ENCODE measurements at regions not wholly inside any gene's neighbourhood (a gene's known extent, or its start where the extent isn't known, plus 50 kb on each side); places are given as distances from the start of the nearest gene placed in this dataset.

DNA sequence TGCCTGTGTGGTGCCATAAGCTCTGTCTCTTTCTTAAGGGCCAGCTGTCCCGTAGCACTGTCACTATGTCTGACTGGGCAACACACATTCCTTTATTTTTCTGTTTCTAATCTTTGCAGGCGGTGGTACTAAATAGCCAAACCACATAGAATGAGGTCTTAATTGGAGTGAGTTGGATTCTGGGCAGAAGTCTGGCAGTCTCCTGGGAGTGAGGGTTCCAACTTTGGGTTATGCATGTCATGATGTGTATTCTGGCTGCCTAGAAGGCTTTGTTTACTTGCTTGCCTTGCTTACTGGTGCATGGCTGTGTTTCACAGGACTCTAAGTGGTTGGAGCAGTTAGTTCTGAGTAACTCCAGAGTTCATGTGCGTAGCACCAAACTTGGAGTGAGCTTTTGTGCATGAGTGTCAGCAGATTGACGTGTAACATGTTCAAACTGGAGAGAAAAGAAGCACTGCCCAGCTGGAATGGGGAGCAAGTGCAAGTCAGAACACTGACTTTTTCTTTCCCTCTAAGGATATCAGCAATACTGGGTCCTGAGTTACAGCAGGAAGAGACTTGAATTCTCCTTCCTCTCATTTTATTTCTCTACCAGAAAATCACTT, 185.8 kb downstream of the PCSK1 start:
- peak in 9 of 56 donors; percentile 2 to 26 (median 4) for DNase-seq

DNA sequence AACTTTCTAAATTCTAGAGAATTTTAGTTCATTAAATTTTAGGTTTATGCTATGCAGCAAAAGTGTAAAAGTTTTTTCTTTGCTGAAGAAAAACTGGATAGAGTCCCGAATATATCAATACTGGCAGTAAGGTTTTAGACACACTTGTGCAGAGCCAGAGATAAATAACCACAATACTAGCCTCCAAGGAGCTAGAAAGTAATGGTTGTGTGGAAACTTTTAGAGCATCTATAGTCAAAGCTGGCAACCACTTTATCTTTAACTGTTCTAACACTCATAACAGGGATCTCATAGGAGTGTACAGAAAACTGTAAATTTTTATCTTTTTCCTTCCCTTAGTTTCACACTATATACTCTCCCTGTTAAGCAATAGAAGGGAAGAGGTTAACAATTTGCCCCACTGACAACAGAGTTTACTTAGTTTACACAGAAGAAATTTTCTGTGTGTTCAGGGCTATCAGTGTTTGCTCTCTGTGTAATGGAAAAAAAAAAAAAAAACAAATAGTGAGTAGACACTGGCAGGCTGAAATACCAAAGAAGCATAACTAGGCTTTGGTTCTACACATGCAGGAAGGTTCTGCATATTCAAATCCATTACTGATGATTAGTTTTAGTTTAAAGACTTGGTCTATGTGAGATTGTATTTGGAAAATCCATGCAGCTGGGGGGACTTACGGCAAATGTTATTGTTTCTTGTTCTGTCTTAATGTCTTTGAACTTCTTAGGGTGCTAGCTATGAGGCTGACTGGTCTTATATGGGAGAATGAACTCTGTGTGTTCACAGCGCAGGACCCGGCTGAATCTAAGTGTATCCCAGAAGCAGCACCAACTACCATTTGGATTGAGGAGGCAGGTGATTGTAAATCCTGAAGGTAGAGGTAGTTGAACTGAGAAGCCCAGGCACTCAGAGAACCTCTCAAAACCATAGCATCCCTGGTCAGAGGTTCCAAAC, 187.6 kb downstream of the PCSK1 start:
- DNase-seq, result no peak

GRCh38 chr5:96244696-96245095, 188.4 kb downstream of the PCSK1 start:
- no peak for DNase-seq

DNA sequence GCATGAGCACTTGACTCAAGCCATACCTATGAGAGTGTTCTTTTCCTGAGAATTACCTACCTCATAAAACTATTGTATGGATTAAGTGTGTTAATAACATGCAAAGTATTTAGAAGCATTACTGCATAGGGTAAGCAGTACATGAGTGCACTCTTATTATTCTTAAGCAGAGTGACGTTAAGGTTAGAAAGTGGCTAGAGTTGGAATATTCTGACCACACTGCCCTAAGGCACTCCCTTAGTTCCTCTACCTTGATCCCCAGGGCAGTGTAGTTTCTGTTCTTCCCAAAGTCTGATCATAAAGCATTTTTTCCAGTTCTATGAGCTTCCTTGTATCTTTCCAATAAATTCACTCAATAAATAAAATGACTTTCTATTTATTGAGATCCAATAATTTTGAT, 189.2 kb downstream of the PCSK1 start:
- no peak for DNase-seq

GRCh38 chr5:96243203-96243602, 189.8 kb downstream of the PCSK1 start:
- no peak for DNase-seq

GRCh38 chr5:96242571-96242970, 190.5 kb downstream of the PCSK1 start:
- DNase-seq, result no peak

DNA sequence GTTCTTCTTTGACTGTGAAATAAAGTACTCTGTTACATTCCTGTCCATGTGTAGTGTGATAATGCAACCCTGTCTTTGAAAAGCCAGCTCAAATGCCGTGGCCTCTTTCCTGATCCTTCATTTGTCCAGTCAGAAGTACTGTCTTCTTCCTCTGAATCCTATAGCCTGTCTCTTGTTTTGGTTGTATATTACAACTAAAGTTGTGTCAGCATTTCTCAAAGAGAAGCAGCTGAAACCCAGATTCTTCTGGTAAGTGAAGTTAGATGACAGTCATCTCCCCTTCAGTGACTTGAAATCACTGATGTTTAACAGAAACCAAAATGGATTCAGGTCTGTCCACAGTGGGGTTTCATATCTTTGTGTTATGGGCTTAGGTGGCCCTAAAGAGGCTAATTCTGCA, 196.2 kb downstream of the PCSK1 start:
- no peak for DNase-seq

DNA sequence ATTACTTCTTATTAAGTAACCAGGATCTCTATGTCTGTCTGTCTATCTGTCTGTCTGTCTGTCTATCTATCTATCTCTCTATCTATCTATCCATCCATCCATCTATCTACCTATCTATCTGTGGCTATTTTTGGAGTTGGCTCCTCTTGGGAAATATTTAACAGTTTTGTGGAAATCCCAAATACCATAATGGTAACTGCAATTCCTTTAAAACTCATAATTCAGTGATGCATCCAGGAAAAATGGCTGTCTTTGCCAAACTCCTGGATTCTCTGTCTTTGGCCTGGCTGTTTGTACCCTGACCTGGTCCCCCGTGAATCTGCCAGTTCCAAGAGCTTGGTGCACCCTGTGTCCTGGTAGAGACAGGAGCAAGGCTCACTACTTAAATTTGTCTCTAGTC, 197.0 kb downstream of the PCSK1 start:
- DNase-seq, result no peak

DNA sequence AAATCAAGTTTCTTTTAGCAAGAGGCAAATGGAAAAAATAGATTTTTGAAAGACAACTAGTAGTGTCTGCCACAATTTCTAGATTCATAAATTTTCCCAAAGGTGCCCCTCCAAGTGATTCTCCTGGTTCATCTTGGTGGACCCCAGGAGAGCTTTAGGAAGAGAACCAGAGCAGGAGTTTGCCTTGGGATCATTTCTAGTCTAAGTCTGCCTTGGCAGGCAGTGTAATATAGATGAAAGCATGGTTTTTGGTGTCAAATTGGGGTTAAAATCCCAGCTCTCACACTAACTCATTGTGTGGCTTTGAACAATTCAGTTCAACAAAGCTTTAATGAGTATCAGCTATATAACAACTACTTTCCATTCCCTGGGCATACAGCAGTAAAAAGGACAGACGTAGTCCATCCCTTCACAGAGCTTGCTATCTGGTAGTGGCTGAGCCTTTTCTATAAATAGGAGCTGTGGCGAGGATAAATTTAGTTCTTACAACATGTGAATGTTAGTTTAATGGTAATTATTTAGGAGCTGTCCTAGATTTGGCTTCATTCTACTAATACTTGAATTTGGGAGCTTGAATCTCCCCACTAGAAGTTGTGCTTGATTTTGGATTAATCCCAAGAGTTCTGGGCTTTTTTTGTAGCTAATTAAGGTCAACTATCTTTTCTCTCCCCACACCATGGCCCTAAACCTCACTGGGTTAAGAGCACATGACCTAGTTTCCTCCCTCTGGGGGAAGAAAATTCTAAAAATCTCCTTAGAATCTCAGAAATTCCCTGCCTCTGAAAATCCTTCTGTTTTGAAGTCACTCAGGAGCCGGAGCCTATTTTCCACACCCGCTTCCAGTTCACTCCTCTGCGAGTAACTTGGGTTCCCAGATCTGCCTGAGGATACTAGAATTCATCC, 197.8 kb downstream of the PCSK1 start:
- DNase-seq, result no peak

DNA sequence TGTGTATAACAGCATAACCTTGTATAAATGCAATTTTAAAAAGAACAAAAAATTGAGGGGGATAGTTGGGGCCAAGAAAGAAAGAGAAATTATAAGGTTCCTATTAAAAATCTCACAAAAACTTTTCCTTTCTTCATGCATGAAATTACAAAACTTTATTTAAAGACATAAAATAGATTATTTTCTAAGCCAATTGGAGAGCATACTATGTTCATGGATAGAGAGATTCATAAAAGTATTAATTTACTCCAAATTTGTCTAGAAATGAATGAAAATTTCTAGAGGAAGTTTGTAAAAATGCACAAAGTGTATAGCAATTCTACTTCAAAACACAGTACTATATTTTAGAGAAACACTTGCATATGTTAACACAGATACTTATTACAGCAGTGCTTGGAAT, 200.4 kb downstream of the PCSK1 start:
- DNase-seq, result no peak

DNA sequence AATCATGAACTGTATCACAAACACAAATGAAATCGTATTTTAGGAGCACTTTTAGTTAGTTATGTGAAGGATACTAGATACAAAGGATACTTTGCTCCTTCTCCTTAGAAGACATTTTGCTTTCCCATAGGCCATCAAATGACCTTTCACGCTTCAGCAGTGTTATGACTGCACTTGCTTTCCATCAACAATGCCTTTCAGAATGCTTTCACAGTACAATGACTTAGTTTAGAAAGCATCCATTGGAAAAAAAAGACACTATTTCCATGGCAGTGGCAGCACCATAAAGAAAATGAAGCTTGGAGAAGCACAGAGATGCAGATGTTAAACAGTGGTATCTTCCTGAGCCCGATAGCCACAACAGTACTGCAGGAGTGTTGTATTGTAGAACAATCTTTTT, 203.9 kb downstream of the PCSK1 start:
- no peak for DNase-seq

DNA sequence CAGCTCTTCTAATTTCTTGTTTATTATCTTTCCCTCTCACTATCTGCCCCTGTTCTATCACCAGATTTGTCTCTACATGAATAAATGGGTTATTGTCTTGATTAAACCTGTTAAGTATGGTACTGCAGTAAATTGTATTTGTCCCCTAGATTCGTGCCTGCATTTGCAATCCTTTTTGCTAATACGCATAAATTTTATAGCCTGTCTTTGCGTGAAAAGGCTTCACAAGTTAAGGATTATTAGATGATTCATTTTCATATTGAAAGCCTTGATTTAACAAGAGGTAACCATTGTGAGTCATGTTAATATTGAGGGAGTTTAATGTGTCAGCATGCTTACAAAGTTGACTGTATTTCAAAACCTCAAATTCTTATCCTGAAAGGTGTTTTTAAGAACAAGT, 204.6 kb downstream of the PCSK1 start:
- no peak for DNase-seq

GRCh38 chr5:96227957-96228356, 205.1 kb downstream of the PCSK1 start:
- no peak for DNase-seq

DNA sequence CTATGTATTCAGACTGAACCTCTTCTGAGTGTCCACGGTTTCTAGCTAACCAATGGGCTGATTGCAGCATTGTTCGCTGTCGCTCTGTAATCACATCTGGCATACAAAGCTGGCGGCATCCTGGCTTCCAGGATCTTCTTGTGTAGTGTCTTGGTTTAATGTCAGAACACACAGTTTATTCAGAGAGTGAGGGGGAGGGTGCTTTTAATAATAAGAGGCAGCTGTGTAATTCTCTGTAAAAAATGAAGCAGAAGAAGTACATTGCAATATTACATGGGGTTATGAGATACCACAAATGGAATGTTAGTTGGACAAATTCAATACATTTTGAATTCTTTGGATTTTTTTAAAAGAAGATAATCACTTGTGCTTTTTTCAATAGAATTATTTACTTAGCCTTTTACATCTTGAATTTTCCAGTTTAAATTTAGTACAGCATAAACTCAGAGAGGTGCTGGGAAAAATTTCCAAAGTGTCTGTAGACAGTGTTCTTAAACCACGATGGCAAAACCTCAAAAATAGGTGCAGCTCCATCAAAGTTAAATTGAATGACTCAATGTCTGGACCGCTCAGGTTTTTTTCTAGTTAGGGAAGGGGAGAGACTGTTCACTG, 206.0 kb downstream of the PCSK1 start:
- peak in 14 of 56 donors; percentile 2 to 54 (median 12) for DNase-seq

DNA sequence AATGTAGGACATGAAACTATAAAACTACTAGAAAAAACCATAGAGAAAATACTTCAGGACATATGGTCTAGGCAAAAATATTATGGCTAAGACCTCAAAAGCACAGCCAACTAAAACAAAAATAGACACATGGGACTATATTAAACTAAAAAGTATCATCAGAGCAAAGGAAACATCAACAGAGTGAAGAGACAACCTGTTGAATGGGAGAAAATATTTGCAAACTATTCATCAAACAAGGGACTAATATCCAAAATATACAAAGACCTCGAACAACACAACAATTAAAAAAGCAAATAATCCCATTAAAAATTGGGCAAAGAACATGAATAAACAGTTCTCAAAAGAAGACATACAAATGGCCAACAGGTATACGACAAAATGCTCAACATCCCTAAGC, 210.9 kb downstream of the PCSK1 start:
- no peak for DNase-seq

GRCh38 chr5:96220610-96221390, 212.2 kb downstream of the PCSK1 start:
- no peak for DNase-seq

GRCh38 chr5:96219580-96220281, 213.3 kb downstream of the PCSK1 start:
- DNase-seq, result no peak

DNA sequence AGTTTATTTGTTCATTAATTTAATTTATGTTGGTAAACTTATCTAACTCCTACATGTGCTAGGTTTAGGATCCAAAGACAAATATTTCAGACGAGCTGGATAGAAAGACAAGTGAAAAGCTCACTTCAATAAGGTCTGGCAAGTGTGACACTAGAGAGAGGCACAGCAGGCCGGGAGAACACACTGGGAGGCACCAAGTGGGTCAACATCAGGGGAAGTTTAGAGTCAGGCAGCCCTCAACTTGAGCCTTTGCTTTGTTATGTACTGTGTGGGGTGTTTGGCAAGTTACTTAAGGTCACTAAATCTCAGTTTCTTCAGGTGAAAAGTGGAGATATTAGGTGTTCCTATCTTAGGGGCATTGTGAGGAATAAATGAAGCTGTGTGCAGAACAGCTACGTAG, 214.4 kb downstream of the PCSK1 start:
- DNase-seq, result no peak

DNA sequence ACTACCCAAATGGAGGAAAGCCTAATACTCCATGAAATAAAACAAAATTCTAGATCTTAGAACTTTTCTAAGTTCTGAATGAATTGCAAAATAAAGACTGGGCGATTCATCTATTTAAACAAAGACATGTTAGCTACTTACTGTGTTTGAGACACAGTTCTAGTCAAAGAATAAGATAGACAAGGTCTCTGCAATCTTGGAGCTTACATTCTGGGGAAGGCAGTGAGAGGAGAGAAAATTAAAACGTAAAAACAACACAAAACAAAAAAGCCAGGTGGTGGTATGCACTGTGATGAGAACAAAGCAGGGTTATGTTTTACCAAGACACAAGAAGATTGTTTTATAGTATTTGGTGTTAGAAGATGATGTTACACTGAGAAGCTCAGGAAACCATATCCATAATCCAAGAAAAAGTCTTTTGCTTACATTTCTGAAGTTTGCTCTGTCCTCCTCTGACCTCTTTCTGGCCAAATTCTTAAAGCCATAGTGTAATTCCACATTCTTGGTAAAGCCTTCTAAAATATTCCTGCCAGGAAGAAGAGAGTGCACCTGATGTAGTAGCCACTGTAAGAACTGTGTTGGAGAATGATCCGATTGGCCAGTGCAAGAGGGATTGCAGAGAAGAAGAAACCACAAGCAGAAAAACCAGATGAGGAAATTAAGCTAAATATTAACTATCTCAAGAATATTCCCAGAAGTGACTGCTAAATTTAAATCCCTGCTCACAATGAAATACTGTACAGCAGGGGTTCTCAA, 218.4 kb downstream of the PCSK1 start:
- DNase-seq, result no peak
